GM21825 (cell line): ENCODE measurements at regions not wholly inside any gene's neighbourhood (a gene's known extent, or its start where the extent isn't known, plus 50 kb on each side); places are given as distances from the start of the nearest gene placed in this dataset.
"Not testable (repeated sequence)": the region's sequence is repeated elsewhere in the genome, so short reads cannot be mapped to it uniquely, and the experiment has no call there.

Source experiments
- ATAC-seq: cut with Tn5 transposase; IDR thresholded peaks from one replicate; pipeline ENCODE4 v1.9.1; 2021; ENCODE audit warnings: mild to moderate bottlenecking, moderate library complexity; ENCODE audit not compliant: unreplicated experiment

DNA sequence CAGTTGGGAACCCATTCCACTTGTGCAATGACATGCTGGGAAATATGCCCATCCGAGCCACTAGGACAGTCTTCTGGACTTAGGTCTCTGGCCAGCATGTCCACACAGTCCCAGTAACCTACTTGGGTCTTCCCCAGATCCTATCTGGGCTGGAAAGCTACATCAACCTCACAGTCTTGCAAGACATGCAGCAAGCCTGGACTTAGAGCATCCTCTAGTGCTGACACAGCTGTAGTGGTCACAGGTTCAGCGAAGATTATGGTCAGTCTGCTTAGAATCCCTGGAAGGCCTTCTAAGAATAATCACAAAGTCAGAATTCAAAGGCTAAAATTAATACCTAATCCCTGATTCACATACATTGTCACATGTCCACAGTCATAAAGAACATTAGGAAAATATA lies 842.7 kb downstream of the STPG2 start:
- ATAC-seq = no peak

DNA sequence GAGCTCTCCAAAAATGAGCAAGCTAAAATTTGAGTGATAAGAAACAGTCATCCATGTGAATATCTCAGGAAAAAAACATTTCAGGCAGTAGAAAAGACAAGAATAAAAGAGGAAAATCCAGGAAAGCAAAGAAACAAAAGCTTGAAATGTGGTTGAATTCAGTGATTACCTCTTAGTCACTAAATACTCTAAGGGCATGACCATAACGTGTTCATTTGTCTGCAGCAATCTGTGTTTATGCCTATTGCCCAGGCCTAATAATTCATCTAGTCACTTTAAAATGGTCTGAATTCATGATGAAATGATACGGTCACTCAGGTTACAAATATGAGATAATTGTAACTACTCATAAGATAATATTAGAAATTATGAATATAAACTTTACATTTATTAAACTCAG lies 837.9 kb downstream of the STPG2 start:
- no peak for ATAC-seq

DNA sequence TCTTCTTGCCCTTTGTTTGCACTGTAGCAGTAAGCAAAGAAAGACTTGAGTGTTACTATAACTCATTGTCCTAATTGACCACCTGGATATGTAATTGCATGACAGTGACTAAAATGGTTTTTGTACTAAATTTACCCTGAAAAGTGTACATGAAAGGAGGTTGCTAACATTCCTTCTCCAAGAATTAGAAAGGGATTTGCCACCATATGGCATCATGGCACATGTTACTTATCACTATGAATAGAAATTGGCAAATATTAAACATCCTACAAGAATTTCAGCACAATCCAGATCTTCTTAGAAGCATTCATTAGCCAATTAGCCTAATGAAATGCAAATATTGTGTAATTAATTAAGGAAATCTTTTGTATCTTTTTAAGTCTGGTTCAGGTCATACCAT lies 834.2 kb downstream of the STPG2 start:
- ATAC-seq = no peak

DNA sequence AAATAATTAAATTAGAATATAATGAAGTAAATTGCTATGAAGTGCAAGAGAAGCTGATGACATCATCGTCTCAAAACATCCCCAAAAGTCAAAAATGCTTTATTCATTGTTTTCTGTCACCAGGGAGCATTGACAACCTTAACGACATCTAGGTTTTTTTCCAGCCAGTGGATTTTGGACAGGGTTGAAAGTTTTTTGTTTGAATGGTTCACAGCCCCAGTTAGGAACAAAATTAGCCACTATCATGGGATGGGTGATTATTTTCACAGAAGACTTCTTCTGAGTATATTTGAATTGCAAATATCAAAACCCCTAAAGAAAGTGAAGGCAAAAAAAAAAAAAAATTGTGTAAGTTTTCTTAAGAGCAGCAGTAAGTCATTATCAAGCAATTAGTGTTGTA lies 826.1 kb downstream of the STPG2 start:
- no peak for ATAC-seq

DNA sequence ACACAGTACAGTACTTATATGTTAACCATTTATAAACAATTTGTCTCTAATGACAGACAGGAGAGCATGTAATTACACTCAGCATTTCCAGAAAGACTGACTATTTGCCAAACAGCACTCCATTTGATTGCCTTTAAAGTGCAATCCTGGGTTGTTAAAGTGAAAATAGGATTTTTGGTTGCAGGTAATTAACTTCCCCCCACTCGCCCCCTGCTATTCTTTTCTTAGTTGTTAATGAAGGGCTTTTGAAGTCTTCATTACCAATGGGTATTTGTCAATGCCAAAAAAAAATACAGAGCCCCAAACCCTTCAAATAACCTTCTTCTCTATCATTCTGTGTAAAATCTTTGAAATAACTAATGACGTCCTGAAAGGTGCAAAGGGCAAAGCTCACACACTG lies 825.6 kb downstream of the STPG2 start:
- ATAC-seq = no peak

DNA sequence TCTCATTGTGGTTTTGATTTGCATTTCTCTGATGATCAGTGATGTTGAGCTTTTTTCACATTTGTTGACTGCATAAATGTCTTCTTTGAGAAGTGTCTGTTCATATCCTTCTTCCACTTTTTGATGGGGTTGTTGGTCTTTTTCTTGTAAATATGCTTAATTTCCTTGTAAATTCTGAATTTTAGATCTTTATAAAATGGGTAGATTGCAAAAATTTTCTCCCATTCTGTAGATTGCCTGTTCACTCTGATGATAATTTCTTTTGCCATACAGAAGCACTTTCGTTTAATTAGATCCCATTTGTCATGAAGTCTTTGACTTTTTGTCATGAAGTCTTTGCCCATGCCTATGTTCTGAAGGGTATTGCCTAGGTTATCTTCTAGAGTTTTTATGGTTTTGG lies 817.5 kb downstream of the STPG2 start:
- not testable (repeated sequence) for ATAC-seq

DNA sequence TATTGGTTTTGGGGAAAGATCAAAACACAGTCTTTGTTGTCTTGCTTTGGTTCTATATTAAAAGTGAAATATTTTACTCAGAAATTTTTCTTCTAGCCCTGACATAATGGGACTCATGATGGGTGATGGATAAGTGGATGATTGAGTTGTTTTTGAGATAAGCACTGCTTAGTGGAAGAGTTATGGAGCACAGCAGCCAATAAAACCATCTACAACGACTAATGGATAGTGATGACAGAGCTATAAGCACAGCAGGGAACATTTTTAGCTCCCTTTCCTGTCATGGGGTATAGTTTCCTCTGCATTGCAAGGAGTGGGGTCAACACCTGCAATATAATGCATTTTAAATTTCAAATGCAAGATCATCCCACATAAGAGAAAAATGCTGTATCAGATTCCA lies 812.4 kb downstream of the STPG2 start:
- no peak for ATAC-seq

DNA sequence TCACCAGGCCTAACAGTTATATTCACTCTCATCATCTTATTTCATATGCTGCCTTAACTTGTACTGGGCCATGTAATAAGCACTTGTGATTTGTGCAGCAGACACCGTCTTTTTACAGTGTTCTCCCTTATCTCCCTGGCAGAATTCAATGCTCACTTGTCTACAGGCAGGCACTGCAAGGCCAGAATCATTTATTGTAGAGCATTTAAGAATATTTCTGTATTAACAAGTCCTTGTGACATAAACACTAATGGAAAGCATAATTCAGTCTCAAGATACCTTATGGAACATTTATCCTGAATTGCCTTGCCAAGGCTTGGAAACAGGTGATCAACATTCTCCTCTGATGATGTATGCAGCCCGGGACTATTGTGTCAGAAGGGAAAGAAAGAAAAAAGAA lies 808.9 kb downstream of the STPG2 start:
- no peak for ATAC-seq

DNA sequence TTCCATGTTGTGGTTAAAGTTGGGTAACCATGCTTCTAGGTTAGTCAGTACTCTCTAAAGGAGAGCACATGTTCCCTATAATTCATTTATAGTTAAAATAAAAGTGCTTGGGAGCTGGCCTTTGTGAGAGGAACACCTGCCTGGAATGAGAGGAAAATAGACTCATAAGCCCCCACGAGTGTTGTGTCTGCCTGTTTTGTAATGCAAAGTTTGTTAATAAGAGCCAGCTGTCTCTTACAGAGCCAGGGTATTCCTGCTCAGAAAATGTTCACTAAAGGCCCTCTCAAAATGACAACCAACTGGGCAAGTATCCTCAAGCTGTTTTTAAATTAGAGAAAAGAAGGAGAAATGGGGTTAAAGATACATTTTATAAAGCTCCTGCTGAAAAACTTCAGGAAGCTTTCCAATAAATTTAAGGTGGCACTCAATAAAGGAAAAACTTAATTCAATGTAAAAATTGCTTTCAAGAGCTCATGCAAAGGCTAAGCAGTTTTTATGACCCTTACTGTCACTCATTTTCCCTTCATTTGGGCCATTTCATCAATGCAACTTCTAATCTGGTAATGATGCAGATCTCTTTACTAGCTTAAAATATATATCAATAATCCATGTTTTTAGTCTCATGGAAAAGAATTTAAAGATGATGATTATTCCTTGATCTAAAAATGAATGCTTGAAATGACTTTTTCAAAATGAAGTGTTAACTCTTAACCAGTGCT lies 793.6 kb downstream of the STPG2 start:
- ATAC-seq = no peak

DNA sequence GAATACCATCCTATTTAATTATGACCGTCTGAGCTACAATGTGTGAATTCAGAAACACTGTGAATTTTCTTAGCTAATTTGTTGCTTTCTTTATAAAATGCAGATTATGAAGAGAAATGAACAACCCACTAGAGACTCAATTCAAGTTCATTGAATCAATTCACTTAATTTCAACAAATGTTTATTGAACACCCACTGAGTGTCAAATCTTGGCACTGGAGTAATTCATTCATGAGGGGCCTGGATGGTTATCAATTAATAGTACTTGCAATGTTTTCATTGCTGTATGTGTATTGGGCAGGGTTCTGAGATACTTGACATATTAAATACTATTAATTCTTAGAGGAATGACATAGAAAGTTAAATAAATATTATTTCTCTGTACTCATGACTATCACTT lies 789.4 kb downstream of the STPG2 start:
- no peak for ATAC-seq

DNA sequence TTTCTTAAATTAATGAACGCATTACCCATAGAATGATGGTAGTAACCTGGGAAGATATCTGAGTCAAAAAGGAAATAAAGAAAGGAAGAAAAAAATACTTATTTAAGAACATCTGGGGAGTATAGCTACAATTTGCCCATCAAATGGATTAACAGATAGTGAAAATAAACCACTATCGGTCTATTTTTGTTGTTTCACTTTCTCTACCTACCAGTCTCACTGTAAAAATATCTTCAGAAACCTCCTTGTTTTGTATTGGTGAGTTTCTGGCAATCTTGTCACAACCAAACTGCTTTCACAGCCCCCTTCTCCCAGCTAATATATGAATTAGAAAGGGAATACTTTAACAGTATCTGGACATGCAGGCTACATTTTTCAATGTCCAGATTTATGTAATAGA lies 783.5 kb downstream of the STPG2 start:
- no peak for ATAC-seq

DNA sequence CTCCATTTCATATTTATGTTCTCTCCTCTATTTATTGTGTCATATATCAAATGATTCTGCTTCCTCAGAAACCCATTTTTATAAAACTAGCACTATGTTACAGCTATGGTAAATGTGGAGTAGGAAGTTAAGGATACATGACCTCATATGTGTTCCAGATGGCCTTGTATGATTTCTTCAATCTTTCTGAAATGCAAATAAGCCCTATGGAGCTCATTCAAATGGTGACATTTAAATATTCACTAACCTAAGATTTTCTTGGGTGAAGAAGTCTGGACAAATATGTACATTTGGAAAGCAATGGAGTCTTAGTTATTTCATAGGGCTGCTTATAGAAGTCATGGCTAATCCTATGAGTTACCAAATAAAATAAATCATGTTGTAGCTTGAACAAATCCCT lies 782.5 kb downstream of the STPG2 start:
- no peak for ATAC-seq

DNA sequence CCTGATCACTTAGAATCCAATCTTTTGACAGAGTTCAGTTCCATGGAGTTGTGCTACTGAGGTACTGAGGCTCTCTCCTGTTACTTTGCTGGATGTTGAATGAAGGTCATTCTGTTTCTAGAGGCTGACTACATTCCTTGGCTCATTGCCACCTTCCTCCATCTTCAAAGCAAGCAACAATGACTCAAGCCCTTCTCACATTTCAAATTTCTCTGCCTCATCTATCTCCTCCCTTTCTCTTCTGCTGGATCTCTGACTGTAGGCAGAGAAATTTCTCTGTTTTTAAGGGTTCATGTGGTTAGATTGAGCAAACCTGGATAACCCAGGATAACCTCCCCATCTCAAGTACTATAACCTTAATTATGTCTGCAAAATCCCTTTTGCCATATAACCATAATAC lies 775.4 kb downstream of the STPG2 start:
- no peak for ATAC-seq

DNA sequence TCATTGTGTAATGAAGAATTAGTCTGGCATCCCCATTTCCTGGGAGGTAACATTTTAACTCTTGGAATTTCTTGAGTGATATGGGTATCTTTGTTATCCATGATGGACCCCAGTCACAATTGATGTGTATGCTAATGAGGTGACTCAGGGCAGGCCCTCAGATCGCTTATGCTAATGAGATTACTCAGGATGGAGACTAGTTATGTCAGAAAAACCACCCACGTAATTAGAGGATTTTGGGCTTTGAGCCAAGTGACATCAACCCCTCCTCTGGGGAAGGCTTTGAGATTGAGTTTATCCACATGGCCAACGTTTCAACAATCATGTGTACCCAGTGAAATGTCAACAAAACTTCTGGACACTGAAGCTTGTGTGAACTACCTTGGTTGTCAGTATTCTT lies 772.7 kb downstream of the STPG2 start:
- no peak for ATAC-seq

DNA sequence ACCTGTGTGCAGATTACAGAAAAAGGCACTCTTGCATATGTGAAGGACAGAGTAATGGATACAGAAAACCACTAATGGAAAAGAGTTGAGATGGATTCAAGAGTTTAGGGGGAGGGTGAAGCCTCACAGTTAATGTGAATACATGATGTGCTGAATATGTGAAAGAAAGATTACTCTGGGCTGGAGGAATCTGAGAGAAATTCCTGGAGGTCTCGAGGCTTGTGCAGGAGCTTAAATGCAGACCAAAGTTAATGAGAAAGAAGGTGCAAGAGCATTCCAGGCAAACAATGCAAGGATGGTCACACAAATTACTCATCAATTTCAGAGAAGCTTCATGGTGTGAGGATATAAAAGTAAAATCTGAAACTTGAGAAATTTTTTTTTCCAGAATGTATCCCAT lies 768.8 kb downstream of the STPG2 start:
- ATAC-seq = no peak

DNA sequence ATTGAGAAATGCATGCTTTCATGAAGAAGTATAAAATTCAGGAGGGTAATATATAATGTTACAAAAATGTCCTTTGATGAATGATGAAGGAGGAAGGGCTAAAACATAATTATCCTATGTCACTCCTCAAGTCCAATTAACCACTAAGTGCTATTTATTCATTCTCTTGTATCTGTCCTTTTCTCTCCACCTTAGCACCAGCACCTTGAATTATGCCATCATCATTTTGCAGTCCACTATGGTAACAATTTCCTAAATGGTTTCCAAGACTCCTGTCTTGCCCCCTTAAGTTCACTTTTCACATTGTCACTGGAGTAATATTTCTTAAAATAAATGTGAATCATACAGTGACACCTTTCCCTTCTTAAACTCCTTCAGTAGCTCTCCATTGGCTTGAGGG lies 756.3 kb downstream of the STPG2 start:
- no peak for ATAC-seq

DNA sequence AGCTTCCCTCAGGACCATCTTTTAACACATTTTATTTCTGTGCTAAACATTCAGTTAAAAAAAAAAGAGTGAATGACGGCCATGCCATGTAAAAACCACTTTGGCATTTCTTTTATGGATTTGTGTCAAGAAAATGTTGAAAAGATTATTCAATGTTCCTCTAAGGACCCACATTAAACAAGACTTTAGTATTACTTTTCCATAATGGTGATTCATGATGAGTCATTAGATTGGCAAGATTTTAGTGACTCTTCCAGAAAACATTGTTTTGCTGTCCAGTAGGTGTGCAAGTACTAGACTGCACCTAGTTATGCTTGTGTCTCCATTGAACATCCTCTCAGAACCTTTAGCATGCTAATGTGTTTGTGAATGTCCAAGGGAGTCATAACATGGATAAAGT lies 748.6 kb downstream of the STPG2 start:
- ATAC-seq = no peak

DNA sequence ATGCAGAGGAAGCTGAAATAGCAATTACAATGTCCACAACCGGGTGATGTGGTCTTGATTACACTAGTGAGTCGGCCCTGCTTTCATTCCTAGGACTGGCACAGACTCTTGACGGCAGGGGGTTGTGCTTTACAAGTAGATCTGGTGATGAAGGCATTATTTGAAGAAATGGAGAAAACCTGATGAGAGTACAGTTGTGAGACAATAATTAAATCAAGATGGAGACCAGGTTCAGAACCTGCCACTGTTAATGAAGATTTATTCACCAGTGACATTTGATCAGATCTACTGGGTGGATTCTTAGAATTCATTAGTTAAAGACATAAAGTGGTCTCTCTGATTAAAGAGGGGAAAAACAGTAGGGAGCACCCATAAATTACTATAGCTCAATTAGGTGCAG lies 747.2 kb downstream of the STPG2 start:
- no peak for ATAC-seq

DNA sequence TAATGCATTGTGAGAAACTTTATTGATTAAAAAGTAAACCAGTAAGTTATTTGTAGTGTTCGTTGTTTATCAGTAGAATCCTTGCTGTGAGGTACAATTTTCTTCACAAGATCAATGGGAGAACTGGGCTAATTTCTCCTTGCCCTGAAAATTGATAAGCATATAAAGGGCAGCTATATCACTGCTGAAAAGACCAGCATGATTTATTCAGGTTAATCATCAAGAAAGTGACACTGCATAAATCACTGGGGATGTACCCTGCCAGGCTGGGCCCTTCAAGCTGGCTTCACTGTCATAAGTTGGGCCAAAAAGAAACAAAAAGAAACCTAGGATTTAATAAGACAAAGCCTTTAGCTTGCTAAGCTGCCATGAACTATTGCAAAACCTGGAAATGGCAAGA lies 746.7 kb downstream of the STPG2 start:
- ATAC-seq = no peak

DNA sequence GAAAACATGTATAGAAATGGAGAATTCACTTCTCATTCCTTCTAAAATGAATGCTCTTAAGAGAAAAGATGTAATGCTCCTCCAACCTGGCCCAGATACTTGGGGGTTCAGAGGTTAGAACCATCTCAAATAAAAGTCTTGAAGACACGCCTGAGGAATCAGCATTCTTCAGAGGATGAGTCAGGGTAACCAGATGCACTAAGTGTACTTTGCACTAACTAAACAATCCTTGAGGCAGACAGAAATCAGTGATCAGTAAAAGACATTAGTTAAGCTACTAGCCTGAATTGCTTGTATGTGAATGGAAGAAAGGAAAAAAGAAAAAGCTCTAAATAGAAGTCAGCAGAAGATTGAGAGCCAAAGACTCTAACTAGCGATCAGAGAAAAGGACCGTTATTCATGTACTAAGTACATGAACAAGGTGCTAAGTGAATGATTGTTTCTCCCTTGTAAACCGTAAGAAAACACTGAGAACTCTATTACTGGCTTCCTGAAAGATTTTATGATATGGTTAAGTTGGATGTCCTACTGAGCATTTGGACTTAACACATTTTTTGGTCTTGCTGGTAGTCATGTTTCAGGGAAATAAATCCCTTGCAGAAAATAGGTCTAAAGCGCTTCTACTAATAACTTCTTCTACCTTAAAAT lies 738.3 kb downstream of the STPG2 start:
- ATAC-seq = no peak

DNA sequence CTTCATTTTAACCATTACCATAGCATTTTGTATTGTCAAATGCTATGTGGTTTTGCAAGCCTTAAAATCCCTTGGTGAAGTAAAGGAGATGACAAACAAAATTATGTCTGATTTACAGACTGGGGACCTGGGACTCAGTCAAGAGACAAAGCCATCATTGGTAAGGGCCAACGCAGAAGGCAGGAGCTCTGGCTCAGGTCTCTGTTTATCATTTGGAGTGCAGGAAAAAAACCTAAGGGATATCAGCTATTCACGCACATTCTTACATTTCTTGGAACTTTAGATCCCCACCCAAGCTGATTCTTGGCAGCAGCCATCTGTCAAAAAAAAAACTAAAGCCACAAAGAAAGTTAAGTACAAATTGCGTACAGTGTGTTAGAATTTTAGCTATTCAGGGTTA lies 731.9 kb downstream of the STPG2 start:
- ATAC-seq = no peak

DNA sequence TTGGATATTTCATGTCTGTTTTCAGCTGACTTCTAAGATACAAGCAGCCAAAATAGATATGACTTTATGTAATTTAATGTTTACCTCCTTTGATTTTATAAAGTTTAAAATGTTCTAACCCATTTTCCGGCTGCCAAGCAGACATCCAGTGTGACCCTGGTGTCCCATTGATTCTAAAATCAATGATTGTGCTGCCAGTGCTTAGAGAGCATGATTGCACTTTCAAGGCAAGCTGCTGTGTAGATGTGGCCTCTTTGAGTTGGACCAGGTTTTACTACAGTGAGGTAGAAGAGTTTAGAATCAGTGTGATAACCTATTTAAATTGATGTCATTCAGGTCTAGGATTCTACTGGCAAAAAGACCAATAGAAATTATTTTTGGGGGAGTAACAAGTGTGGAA lies 730.9 kb downstream of the STPG2 start:
- no peak for ATAC-seq

DNA sequence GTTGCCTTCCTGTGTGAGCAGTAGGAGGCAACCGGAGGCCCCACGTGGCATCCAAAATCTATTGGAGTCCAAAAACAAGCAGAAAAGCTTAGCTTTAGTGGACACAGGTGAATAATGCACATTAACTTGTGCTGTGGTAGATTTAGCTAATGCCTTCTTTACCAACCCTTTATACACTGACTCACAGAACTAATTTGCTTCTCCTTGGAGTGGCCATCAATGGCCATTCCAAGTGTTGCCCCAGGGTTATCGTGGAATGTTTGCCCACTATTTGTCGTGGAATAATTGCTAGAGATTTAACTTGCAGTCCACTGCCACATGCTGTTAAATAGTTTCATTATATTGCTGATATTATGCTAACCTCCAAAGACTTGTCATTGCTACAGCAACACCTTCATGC lies 729.1 kb downstream of the STPG2 start:
- ATAC-seq = no peak
